Breast epithelium (tissue), 3 donors: ENCODE measurements at regions not wholly inside any gene's neighbourhood (a gene's known extent, or its start where the extent isn't known, plus 50 kb on each side); places are given as distances from the start of the nearest gene placed in this dataset.

Experiments
- POLR2A ChIP-seq: fragments of 450-650 bp; IDR thresholded peaks from one replicate; pipeline ENCODE4 v1.6.1; 2016; ENCODE audit warnings: antibody characterized with exemption, mild to moderate bottlenecking, moderate library complexity
- TF ChIP-seq, protein P1 (sequence below), 3 donors: fragments of 450-650 bp; IDR thresholded peaks; one replicate each; pipeline ENCODE4 v1.5.1; 2016 to 2017; ENCODE audit warnings: antibody characterized with exemption in 3 of 3, mild to moderate bottlenecking in 3 of 3, moderate library complexity in 3 of 3

DNA sequence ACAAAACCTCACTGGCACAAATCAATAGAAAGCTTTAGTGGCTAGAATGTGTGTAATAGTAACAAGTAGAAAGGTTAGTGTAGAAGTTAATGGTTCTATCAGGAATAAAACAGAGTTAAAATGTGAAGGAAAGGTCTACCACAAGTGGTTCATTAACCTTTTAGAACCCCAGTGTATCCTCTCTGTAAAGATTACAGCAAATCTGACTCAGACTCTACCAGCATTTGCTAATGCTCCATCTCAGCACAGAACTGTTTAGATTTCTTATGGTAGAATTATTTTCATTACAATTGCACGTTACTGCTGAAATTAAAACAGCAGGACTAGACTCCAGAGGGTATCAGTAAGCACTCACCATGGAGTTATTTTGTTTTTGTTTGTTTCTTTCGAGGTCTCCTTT lies 609.0 kb upstream of the LMO3 start:
- no peak for TF ChIP-seq POLR2A
- TF ChIP-seq, protein P1, sequence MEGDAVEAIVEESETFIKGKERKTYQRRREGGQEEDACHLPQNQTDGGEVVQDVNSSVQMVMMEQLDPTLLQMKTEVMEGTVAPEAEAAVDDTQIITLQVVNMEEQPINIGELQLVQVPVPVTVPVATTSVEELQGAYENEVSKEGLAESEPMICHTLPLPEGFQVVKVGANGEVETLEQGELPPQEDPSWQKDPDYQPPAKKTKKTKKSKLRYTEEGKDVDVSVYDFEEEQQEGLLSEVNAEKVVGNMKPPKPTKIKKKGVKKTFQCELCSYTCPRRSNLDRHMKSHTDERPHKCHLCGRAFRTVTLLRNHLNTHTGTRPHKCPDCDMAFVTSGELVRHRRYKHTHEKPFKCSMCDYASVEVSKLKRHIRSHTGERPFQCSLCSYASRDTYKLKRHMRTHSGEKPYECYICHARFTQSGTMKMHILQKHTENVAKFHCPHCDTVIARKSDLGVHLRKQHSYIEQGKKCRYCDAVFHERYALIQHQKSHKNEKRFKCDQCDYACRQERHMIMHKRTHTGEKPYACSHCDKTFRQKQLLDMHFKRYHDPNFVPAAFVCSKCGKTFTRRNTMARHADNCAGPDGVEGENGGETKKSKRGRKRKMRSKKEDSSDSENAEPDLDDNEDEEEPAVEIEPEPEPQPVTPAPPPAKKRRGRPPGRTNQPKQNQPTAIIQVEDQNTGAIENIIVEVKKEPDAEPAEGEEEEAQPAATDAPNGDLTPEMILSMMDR (IDR thresholded peaks at IDR 0.05): no peak
